ENCODE measurements at regions not wholly inside any gene's neighbourhood (a gene's known extent, or its start where the extent isn't known, plus 50 kb on each side); places are given as distances from the start of the nearest gene placed in this dataset.
"Not testable (repeated sequence)": the region's sequence is repeated elsewhere in the genome, so short reads cannot be mapped to it uniquely, and the experiment has no call there.

- DNase-seq (ENCODE audit: low spot score, unreplicated experiment) = no peak
- H3K27me3 Mint-ChIP-seq = peaks cover 8% of the 10 kb centered on the region
- H3K9me3 Mint-ChIP-seq (ENCODE audit: low read depth) = no peaks in the 10 kb centered on the region
- no peak overlapping the region for H3K4me3 Mint-ChIP-seq (ENCODE audit: low read depth)
- H3K36me3 Mint-ChIP-seq (ENCODE audit: insufficient read depth) = no peaks in the 10 kb centered on the region
- H3K27ac Mint-ChIP-seq = no peak overlapping the region
- no peaks in the 10 kb centered on the region for H3K4me1 Mint-ChIP-seq (ENCODE audit: low read depth)
- TF ChIP-seq CTCF (IDR thresholded peaks at IDR 0.05; ENCODE audit: unreplicated experiment) = no peak
Observed at GRCh38 chr7:25469669-25470068, 241.4 kb upstream of the NPVF start.

DNA sequence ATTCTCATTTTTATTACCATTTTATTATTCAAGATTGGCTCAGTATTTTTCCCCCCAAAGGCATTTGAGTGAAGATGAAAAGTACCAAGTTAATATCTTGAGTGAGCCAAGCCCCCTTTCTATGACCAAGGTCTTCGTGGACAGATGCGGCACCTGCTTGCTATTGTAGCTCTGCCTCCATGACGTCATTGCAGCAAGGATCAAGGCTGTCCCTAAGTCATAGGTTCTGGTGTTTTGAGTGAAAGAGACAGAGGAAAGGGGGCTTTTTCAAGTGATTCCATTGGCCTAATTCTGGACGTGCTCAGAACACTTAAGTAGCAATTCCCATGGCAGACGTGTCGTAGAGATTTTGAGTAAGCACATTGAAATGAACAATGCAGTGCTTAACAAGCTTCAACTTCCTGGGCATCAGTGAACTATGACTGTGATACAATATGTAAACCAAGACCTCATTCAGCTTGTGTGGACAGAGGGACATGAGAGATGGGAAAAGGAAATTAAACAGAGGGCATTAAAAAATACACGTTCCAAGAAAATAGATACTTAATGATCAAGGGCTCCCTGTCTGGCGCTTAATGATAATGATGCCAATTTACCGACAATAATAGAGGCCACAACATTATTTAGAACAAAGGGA is 248.7 kb upstream of the NPVF start:
- Mint-ChIP-seq H3K4me1 (ENCODE audit: low read depth) (no peaks in the 10 kb centered on the region), H3K27ac (no peak overlapping the region), H3K9me3 (ENCODE audit: low read depth) (no peaks in the 10 kb centered on the region), H3K4me3 (ENCODE audit: low read depth) (no peak overlapping the region), H3K36me3 (ENCODE audit: insufficient read depth) (no peaks in the 10 kb centered on the region), H3K27me3 (peaks cover 8% of the 10 kb centered on the region)
- no peak for TF ChIP-seq CTCF (IDR thresholded peaks at IDR 0.05; ENCODE audit: unreplicated experiment)
- no peak for DNase-seq (ENCODE audit: low spot score, unreplicated experiment)

GRCh38 chr7:25478221-25478620 is 249.9 kb upstream of the NPVF start:
- not testable (repeated sequence) for H3K27me3 Mint-ChIP-seq; H3K9me3 Mint-ChIP-seq (ENCODE audit: low read depth); DNase-seq (ENCODE audit: low spot score, unreplicated experiment)

GRCh38 chr7:25478925-25479324 is 250.6 kb upstream of the NPVF start:
- Mint-ChIP-seq H3K4me1 (ENCODE audit: low read depth) (peaks cover 9% of the 10 kb centered on the region), H3K27me3 (peaks cover 6% of the 10 kb centered on the region), H3K9me3 (ENCODE audit: low read depth) (no peaks in the 10 kb centered on the region), H3K27ac (no peak overlapping the region), H3K36me3 (ENCODE audit: insufficient read depth) (no peaks in the 10 kb centered on the region), H3K4me3 (ENCODE audit: low read depth) (no peak overlapping the region)
- no peak for TF ChIP-seq CTCF (IDR thresholded peaks at IDR 0.05; ENCODE audit: unreplicated experiment)
- DNase-seq (ENCODE audit: low spot score, unreplicated experiment) = no peak

More at GRCh38 chr7:25478221-25478620, 249.9 kb upstream of the NPVF start:
- not testable (repeated sequence) for H3K27ac Mint-ChIP-seq; H3K36me3 Mint-ChIP-seq (ENCODE audit: insufficient read depth); H3K4me3 Mint-ChIP-seq (ENCODE audit: low read depth); H3K4me1 Mint-ChIP-seq (ENCODE audit: low read depth)

- Mint-ChIP-seq H3K27me3 (peaks cover 6% of the 10 kb centered on the region), H3K9me3 (ENCODE audit: low read depth) (no peaks in the 10 kb centered on the region), H3K27ac (no peak overlapping the region), H3K4me3 (ENCODE audit: low read depth) (no peak overlapping the region), H3K36me3 (ENCODE audit: insufficient read depth) (no peaks in the 10 kb centered on the region), H3K4me1 (ENCODE audit: low read depth) (peaks cover 9% of the 10 kb centered on the region)
- no peak for DNase-seq (ENCODE audit: low spot score, unreplicated experiment)
- TF ChIP-seq CTCF (IDR thresholded peaks at IDR 0.05; ENCODE audit: unreplicated experiment) = no peak
Observed at GRCh38 chr7:25481891-25482290, 253.6 kb upstream of the NPVF start.

DNA sequence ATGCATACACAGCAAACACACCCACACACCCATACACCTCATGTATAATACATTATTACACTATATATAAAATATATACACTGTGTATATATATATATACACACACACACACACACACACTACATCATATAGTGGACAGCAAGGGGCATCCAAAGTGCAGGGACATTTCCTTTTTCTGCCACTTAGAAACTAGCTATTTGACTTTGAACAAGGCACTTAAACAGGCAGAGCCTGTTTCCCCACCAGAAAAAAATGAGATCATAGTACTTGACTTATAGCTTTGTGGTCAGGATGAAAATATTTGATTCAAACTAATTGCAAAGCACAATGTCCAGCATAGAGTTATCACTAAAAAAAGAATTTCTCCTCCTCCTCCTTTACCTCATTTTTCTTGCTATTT is 254.3 kb upstream of the NPVF start:
- no peak for DNase-seq (ENCODE audit: low spot score, unreplicated experiment)
- Mint-ChIP-seq H3K36me3 (ENCODE audit: insufficient read depth) (no peaks in the 10 kb centered on the region), H3K9me3 (ENCODE audit: low read depth) (no peaks in the 10 kb centered on the region), H3K4me1 (ENCODE audit: low read depth) (peaks cover 9% of the 10 kb centered on the region), H3K27me3 (peaks cover 6% of the 10 kb centered on the region), H3K27ac (no peak overlapping the region), H3K4me3 (ENCODE audit: low read depth) (no peak overlapping the region)
- no peak for TF ChIP-seq CTCF (IDR thresholded peaks at IDR 0.05; ENCODE audit: unreplicated experiment)

All from progenitor cell of endocrine pancreas (in vitro differentiated cells).